Uterus (tissue), 2 donors: ENCODE measurements at regions not wholly inside any gene's neighbourhood (a gene's known extent, or its start where the extent isn't known, plus 50 kb on each side); places are given as distances from the start of the nearest gene placed in this dataset.

ENCODE experiments used
- POLR2A ChIP-seq, 2 donors: fragments of 450-650 bp; IDR thresholded peaks; one replicate each; pipeline ENCODE4 v1.6.1; 2016; ENCODE audit warnings: antibody characterized with exemption in 2 of 2, mild to moderate bottlenecking in 1 of 2, moderate library complexity in 1 of 2
- TF ChIP-seq, protein P1 (sequence below), 4 experiments: fragments of 200-600 bp in 2 of 4; fragments of 450-650 bp in 2 of 4; sonication (generic) in 2 of 4; IDR thresholded peaks; one replicate each; pipeline ENCODE4 v1.5.1; 2016 to 2019; ENCODE audit warnings: antibody characterized with exemption in 4 of 4, mild to moderate bottlenecking in 2 of 4, moderate library complexity in 1 of 4

DNA sequence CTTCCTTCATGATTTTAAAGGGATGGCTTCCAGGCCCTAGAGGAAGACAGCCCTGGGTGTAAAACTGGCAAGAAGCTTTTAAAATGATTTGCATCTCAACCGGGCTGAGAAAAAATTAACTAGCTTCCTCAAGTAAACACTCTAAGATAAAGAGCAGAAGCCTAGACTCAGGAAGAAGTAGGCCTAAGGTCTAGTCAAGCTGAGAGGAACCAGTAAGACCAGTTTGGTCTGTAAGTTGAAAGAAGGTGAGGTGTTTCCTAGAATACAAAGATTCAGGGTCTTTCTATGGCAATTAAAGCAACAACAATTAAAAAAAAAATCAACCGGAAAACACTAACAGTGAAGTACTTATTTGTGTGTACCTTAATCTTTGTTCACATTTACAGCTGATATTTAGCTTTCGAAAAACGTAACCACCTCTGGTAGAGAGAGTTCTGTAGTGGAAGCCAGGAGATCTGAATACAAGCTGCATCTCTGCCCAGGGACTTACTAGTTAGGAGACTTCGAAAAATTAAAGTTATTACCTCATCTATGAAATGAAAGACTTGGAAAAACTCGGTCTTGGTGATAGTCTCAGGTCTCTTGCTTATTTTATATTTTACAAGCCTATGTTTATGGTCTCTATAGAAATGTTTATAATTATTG lies 75.7 kb downstream of the TUSC1 start:
- no peak for TF ChIP-seq POLR2A (IDR thresholded peaks at IDR 0.05)
- TF ChIP-seq, protein P1, sequence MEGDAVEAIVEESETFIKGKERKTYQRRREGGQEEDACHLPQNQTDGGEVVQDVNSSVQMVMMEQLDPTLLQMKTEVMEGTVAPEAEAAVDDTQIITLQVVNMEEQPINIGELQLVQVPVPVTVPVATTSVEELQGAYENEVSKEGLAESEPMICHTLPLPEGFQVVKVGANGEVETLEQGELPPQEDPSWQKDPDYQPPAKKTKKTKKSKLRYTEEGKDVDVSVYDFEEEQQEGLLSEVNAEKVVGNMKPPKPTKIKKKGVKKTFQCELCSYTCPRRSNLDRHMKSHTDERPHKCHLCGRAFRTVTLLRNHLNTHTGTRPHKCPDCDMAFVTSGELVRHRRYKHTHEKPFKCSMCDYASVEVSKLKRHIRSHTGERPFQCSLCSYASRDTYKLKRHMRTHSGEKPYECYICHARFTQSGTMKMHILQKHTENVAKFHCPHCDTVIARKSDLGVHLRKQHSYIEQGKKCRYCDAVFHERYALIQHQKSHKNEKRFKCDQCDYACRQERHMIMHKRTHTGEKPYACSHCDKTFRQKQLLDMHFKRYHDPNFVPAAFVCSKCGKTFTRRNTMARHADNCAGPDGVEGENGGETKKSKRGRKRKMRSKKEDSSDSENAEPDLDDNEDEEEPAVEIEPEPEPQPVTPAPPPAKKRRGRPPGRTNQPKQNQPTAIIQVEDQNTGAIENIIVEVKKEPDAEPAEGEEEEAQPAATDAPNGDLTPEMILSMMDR (IDR thresholded peaks at IDR 0.05), result no peak
